Neural progenitor cell (in vitro differentiated cells): ENCODE measurements at regions not wholly inside any gene's neighbourhood (a gene's known extent, or its start where the extent isn't known, plus 50 kb on each side); places are given as distances from the start of the nearest gene placed in this dataset.

Experiments
- EZH2 ChIP-seq: fragments of 200-600 bp; sonication (generic); IDR thresholded peaks from 2 replicates; pipeline ENCODE4 v1.6.1; 2017; ENCODE audit warnings: antibody characterized with exemption, mild to moderate bottlenecking, moderate library complexity
- TF ChIP-seq, protein P1 (sequence below): fragments of 200-600 bp; sonication (generic); IDR thresholded peaks from 2 replicates; pipeline ENCODE4 v1.5.1; 2017; ENCODE audit warnings: antibody characterized with exemption, mild to moderate bottlenecking

DNA sequence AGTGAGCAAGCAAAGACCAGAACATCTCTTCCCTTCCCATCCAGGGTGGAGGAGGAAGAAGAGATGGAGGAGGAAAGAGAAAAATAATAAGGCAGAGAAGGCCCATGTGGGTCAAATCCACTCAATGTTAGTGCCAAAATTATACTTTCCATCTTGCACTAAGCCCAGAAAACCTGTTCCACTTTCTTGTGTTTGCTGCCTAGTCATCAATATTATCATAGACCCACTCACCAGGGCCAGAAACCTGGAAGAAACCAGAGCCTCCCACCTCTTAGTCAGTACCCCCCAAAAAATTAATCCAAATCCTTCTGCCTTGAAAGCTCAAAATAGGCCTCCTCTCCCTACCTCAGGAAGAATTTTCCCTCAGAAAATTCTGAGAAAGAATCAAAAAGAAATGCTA lies 171.1 kb downstream of the SOD2 start:
- TF ChIP-seq EZH2, result no peak
- TF ChIP-seq, protein P1, sequence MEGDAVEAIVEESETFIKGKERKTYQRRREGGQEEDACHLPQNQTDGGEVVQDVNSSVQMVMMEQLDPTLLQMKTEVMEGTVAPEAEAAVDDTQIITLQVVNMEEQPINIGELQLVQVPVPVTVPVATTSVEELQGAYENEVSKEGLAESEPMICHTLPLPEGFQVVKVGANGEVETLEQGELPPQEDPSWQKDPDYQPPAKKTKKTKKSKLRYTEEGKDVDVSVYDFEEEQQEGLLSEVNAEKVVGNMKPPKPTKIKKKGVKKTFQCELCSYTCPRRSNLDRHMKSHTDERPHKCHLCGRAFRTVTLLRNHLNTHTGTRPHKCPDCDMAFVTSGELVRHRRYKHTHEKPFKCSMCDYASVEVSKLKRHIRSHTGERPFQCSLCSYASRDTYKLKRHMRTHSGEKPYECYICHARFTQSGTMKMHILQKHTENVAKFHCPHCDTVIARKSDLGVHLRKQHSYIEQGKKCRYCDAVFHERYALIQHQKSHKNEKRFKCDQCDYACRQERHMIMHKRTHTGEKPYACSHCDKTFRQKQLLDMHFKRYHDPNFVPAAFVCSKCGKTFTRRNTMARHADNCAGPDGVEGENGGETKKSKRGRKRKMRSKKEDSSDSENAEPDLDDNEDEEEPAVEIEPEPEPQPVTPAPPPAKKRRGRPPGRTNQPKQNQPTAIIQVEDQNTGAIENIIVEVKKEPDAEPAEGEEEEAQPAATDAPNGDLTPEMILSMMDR, result no peak
